KMS-11 (cell line): ENCODE measurements at regions not wholly inside any gene's neighbourhood (a gene's known extent, or its start where the extent isn't known, plus 50 kb on each side); places are given as distances from the start of the nearest gene placed in this dataset.

ENCODE experiments used
- H2AFZ ChIP-seq: fragments of 200-600 bp; sonication (generic); 2 replicates; pipeline ENCODE4 v1.6.1; 2016; ENCODE audit warnings: antibody characterized with exemption, mixed run types, low read depth
- H3K27ac ChIP-seq: fragments of 200-600 bp; sonication (generic); 2 replicates; pipeline ENCODE4 v1.6.1; 2016; ENCODE audit warnings: mild to moderate bottlenecking, mixed run types
- H3K27me3 ChIP-seq: fragments of 200-600 bp; sonication (generic); 2 replicates; pipeline ENCODE4 v1.6.1; 2017; ENCODE audit warnings: mild to moderate bottlenecking, low read depth, mixed run types, moderate library complexity; ENCODE audit not compliant: insufficient read depth
- H3K36me3 ChIP-seq: fragments of 200-600 bp; sonication (generic); 2 replicates; pipeline ENCODE4 v1.6.1; 2017; ENCODE audit warnings: mild to moderate bottlenecking, mixed run types; ENCODE audit not compliant: insufficient read depth
- H3K4me1 ChIP-seq: fragments of 200-600 bp; sonication (generic); 2 replicates; pipeline ENCODE4 v1.6.1; 2016; ENCODE audit warnings: mild to moderate bottlenecking, low read depth, mixed run types; ENCODE audit not compliant: poor library complexity, severe bottlenecking
- H3K4me2 ChIP-seq: fragments of 200-600 bp; sonication (generic); 2 replicates; pipeline ENCODE4 v1.7.0; 2016; ENCODE audit warnings: mild to moderate bottlenecking, mixed run types
- H3K4me3 ChIP-seq: fragments of 200-600 bp; sonication (generic); IDR thresholded peaks from 2 replicates; pipeline ENCODE4 v1.6.1; 2017; ENCODE audit warnings: low read depth, low read length, mixed read lengths; ENCODE audit not compliant: insufficient read depth
- H3K79me2 ChIP-seq: fragments of 200-600 bp; sonication (generic); 2 replicates; pipeline ENCODE4 v1.6.1; 2016; ENCODE audit warnings: low read depth, mixed run types; ENCODE audit not compliant: insufficient read depth
- H3K9ac ChIP-seq: fragments of 200-600 bp; sonication (generic); 2 replicates; pipeline ENCODE4 v1.6.1; 2016; ENCODE audit warnings: mild to moderate bottlenecking, mixed run types
- H4K20me1 ChIP-seq: fragments of 200-600 bp; sonication (generic); 2 replicates; pipeline ENCODE4 v1.6.1; 2016; ENCODE audit warnings: mild to moderate bottlenecking, mixed run types; ENCODE audit not compliant: insufficient read depth
- TF ChIP-seq, protein P1 (sequence below): fragments of 200-600 bp; sonication (generic); conservative IDR thresholded peaks from 2 replicates; pipeline ENCODE4 v1.6.1; 2017; ENCODE audit warnings: low read depth, mild to moderate bottlenecking, antibody characterized with exemption, low read length, moderate library complexity, mixed read lengths

DNA sequence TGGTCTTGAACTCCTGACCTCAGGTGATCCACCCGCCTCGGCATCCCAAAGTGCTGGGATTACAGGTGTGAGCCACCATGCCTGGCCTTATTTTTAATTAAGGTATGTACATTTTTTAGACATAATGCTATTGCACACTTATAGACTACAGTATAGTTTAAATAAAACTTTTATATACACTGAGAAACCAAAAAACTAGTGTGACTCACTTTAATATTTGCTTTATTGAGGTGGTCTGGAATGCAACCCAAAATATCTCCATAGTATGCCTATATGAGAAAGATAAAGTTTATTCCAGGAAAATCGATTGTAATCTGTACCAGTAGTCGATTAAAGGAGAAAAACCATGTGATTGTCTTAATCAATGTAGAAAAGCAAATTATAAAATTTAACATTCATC lies 85.5 kb upstream of the ERRFI1 start:
- no peaks in the 10 kb centered on the region for H3K4me1 ChIP-seq
- H3K27ac ChIP-seq = no peak overlapping the region
- no peak overlapping the region for H3K9ac ChIP-seq
- no peaks in the 10 kb centered on the region for H3K79me2 ChIP-seq
- no peaks in the 10 kb centered on the region for H3K36me3 ChIP-seq
- no peak overlapping the region for H2AFZ ChIP-seq
- H3K27me3 ChIP-seq = no peaks in the 10 kb centered on the region
- H3K4me3 ChIP-seq = no peak overlapping the region
- H4K20me1 ChIP-seq = no peaks in the 10 kb centered on the region
- no peak overlapping the region for H3K4me2 ChIP-seq
- TF ChIP-seq, protein P1, sequence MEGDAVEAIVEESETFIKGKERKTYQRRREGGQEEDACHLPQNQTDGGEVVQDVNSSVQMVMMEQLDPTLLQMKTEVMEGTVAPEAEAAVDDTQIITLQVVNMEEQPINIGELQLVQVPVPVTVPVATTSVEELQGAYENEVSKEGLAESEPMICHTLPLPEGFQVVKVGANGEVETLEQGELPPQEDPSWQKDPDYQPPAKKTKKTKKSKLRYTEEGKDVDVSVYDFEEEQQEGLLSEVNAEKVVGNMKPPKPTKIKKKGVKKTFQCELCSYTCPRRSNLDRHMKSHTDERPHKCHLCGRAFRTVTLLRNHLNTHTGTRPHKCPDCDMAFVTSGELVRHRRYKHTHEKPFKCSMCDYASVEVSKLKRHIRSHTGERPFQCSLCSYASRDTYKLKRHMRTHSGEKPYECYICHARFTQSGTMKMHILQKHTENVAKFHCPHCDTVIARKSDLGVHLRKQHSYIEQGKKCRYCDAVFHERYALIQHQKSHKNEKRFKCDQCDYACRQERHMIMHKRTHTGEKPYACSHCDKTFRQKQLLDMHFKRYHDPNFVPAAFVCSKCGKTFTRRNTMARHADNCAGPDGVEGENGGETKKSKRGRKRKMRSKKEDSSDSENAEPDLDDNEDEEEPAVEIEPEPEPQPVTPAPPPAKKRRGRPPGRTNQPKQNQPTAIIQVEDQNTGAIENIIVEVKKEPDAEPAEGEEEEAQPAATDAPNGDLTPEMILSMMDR = no peak

DNA sequence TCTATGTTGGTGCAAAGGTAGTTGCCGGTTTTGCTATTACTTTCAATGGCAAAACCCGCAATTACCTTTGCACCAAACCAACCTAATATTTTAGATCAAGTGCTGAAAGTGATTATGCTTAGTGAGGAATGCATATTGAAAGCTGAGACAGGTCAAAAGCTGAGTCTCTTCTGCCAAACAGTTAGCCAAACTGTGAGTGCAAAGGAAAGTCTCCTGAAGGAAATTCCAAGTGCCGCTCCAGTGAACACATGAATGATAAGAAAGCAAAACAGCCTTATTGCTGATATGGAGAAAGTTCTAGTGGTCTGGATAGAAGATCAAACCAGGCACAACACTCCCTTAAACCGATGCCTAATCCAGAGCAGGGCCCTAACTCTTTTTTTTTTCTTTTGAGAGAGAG lies 83.1 kb upstream of the ERRFI1 start:
- Histone ChIP-seq H3K27ac (no peak overlapping the region), H3K4me1 (no peaks in the 10 kb centered on the region), H2AFZ (no peak overlapping the region), H3K27me3 (no peaks in the 10 kb centered on the region), H3K4me3 (no peak overlapping the region), H4K20me1 (no peaks in the 10 kb centered on the region), H3K4me2 (no peak overlapping the region), H3K9ac (no peak overlapping the region), H3K79me2 (no peaks in the 10 kb centered on the region), H3K36me3 (no peaks in the 10 kb centered on the region)
- TF ChIP-seq, protein P1 = no peak

DNA sequence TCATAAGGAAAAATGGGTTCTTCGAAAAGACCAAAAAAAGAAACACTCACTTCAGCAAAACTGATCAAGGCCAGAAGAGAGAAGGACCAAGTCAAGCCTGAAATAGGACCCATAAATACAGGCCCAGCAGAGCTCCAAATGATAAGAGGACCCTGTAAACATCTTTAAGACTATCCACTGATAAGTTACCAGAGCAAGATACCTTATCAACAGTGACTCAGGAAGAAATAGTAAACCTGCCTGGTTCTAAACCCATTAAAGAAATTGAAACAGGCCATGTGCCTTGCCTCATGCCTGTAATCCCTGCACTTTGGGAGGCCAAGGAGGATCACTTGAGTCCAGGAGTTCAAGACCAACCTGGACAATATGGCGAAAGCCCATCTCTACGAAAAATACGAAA lies 81.8 kb upstream of the ERRFI1 start:
- TF ChIP-seq, protein P1 = no peak
- Histone ChIP-seq H3K4me3 (no peak overlapping the region), H2AFZ (no peak overlapping the region), H3K27ac (no peak overlapping the region), H3K9ac (no peak overlapping the region), H3K4me2 (no peak overlapping the region), H3K36me3 (no peaks in the 10 kb centered on the region), H4K20me1 (no peaks in the 10 kb centered on the region), H3K79me2 (no peaks in the 10 kb centered on the region), H3K27me3 (no peaks in the 10 kb centered on the region), H3K4me1 (no peaks in the 10 kb centered on the region)

DNA sequence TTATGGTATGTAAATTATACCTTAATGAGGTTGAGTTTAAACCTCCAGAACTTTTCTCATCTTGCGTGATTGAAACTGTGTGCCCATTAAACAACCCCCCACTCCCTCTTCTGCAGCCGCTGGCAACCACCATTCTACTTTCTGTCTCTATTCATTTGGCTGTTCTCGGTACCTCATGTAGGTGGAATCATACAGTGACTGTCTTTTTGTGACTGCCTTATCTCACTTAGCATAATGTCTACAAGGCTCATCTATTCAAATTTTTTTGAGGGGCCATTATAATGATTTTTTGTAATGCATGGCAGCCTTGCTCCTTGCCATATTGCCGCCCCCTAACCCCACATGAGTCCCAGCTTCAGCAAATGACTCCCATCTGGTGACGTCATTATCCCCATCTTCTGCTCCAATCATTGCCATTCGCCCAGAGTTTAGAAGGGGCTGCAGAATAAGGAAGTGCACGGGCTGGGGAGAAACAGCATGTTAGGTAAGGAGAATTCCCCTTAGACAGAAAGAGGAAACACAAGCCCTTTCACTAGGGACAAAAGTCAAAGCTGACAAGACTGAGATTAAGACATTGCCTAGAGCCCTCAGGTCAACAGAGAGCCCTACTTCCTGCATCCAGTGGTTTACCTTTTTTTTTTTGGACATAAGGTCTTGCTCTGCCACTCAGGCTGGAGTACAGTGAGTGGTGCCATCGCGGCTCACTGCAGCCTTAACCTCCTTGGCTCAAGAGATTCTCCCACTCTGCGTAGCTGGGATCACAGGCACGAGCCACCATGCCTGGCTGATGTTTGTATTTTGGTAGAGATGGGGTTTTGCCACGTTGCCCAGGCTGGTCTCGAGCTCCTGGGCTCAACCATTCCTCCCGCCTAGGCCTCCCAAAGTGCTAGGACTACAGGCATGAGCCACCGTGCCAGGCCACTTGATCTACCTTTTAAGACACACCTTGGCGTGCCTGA lies 78.4 kb upstream of the ERRFI1 start:
- no peak overlapping the region for H3K4me3 ChIP-seq
- H3K79me2 ChIP-seq = no peaks in the 10 kb centered on the region
- H4K20me1 ChIP-seq = no peaks in the 10 kb centered on the region
- no peak overlapping the region for H3K4me2 ChIP-seq
- no peaks in the 10 kb centered on the region for H3K4me1 ChIP-seq
- H3K27ac ChIP-seq = no peak overlapping the region
- H3K9ac ChIP-seq = no peak overlapping the region
- TF ChIP-seq, protein P1 = no peak
- no peaks in the 10 kb centered on the region for H3K27me3 ChIP-seq
- no peaks in the 10 kb centered on the region for H3K36me3 ChIP-seq
- no peak overlapping the region for H2AFZ ChIP-seq
